NAMALWA (cell line): ENCODE measurements at regions not wholly inside any gene's neighbourhood (a gene's known extent, or its start where the extent isn't known, plus 50 kb on each side); places are given as distances from the start of the nearest gene placed in this dataset.
A peak's percentile ranks its signal among the peaks of the same experiment; 100 is the strongest.
"Not testable (repeated sequence)": the region's sequence is repeated elsewhere in the genome, so short reads cannot be mapped to it uniquely, and the experiment has no call there.

Source experiments
- DNase-seq: peaks from one replicate; pipeline ENCODE4 v3.0.0-alpha.2; 2015; ENCODE audit warnings: low spot score

DNA sequence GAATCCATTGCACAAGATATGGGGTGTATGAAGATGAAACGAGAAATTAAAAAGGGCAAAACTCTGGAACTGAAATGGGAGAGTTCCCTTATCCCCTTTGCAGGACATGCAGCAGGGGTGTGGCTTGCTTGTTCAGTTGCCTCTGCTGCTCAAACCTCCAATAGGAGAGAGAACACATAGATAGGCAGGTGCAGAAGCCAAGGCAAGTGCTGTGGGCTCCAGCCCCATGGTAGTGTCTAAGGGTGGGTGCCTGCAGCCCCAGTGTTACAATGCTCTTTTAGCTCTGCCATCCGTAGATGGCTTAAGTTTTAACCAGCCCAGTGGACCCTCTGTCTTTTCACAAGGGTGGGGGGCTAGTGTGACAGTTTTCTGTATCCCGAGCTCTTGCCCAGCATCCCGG, 69.7 kb downstream of the CMAS start:
- no peak for DNase-seq

DNA sequence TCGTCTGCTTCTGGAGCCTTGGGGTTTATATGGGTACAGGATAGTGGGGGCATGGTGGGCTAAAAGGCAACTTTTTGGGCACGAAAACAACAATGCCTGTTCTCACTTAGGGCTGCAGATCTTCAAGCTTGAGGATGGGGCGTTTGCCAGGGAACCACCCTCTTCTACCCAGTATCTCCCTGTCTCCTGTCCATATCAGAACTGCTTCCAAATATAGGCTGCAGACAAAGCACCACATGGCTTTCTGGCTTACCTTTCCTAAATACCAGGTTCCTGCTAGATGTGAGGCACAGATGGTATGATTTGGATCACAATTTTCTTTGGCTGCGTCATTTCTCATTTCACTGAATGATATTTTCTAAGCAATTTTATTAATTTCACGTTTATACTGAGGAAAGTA, 70.4 kb downstream of the CMAS start:
- DNase-seq = no peak

DNA sequence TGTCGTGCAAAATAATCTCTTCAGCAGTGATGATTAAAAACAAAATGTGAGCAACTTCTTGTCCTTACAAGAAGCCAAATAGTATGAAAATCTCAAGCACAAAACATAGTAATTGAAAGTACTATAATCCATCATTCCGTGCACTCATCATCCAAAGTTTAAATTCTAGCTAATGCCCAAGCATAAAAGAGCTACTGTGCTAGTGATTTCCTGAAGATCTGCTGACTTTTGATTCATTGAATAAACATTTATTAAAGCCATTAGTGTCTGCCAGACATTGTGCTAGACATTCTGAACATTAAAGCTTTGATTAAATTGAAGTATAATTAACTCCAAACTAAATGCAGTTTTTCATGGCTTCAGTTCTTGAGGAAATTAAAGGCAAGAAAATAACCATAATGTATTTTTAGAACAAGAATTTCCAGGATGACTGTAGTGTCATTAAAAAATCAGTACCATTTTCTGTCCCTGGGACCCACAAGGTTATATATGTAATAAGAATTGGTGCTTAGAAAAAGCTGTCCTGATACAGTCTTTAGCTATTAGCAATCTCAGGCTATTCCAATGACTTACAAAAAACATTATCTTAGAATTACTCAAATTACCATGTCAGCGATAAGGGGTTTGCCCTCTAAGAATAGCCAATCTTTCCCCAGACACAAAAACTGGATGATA, 71.7 kb downstream of the CMAS start:
- DNase-seq = no peak

DNA sequence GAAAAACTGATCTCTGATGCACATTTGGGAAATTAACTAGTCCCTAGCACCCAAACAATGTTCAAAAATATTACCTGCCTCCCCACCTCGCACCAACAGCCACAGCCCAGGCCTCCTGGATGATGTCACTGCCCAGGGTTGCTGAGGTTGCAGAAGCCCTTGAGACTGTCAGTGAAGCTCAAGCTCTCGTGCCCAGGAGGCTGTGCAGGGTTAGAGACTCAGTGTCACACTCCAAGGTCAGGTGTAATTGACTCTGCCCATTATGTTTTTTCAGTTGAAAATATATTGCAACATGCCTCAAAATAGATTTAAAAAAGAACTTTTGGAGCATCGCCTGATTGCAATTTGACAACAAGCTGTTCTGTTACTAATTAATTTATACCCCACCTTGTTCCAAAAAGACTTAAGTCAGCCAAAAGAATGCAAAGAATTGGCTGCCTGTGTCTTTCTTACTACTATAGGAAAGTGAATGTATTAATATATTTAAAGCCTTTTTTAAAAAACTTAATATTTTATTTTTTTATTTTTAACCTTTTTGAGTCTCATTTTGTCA, 72.3 kb downstream of the CMAS start:
- no peak for DNase-seq

DNA sequence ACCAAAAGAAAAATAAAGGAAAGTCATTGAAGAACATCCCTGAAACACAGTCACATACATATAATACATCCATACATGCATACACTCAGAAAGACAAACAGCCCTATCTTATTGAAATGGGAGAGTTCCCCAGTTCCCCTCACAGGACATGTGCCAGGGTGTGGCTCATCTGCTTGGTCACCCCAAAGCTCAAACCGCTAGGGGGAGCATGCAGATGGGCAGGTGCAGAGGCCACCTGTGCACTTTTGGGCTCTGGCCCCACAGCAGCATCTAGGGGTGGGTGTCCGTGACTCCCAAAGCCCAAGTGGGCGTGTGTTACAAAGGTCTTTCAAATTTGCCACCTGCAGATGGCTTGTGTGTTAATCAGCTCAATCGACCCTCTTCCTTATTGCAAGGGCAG, 75.2 kb downstream of the CMAS start:
- DNase-seq = peak; percentile 55

DNA sequence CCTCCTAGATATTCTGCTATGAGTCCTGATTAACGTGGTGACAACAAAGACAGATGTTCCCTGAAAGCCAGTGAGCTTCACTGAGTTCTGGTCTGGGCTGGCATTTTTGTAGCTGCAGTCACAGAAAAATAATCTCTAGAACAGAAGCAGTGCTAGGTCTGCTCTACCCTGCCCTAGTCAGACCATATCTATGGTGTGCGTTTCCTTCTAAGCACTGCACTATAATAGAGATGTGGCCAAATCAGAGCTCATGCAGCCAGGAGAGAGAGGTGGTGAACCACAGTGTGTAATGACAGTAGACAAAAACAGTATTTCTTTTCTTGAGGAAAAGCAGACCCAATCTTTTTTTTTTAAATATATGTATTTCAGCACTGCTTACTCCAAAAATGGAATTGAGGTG, 76.3 kb downstream of the CMAS start:
- no peak for DNase-seq

DNA sequence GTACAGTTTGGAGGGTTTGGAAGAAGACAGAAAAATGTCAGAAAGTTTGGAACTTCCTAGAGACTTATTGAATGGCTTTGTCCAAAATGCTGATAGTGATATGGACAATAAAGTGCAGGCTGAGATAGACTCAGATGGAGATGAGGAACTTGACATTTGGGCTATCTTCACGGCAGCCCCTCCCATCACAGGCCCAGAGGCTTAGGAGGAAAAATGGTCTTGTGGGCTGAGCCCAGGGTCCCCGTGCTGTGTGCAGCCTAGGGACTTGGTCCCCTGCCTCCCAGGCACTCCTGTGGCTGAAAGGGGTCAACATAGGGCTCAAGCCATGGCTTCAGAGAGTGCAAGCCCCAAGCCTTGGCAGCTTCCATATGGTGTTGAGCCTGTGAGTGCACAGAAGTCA, 79.0 kb downstream of the CMAS start:
- no peak for DNase-seq

DNA sequence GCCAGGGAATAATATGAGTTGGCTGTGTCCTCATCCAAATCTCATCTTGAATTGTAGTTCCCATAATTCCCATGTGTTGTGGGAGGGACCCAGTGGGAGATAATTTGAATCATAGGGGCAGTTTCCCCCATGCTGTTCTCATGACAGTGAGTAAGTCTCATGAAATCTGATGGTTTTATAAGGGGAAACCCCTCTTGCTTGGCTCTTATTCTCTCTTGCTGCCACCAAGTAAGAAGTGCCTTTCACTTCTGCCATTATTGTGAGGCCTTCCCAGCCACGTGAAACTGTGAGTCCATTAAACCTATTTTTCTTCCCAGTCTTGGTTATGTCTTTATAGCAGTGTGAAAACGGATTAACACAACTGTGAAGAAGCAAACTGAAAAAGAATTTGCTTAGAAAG, 80.1 kb downstream of the CMAS start:
- DNase-seq = not testable (repeated sequence)

DNA sequence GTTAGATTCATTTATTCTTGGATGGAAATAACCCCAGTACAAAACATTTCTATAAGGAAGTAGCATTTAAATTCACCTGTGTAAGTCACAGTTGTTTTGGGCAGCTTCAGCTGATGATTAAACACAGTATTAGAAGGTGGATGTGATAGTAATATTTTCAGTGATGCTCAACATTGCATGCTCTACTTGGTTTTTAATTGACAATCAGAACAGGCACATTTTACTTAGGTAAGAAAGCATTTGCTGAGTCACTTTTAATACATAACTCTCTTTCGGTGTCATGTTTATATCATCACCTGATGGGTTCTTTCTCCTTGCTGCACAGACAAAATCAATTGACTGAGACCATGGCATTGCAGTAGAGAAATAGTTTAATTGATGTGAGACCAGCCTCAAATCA, 80.7 kb downstream of the CMAS start:
- no peak for DNase-seq

DNA sequence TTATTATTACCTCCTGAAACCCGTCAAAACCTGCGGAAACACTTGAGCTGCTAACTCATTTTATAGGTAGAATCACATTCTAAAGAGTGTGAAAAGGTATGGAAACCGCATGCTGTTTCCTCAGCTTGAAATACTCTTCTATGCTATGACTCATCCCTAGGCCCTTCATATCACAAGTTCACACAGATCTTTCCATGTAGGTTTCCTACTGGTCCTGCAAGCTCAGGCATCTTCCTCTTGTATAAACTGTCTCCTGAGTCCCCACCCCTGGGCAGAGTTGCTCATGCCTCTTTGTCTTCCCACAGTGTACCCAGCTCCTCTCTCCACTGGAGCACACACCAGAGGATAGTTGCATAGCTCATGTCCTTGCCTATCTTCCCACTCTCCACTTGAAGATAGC, 84.7 kb downstream of the CMAS start:
- no peak for DNase-seq

DNA sequence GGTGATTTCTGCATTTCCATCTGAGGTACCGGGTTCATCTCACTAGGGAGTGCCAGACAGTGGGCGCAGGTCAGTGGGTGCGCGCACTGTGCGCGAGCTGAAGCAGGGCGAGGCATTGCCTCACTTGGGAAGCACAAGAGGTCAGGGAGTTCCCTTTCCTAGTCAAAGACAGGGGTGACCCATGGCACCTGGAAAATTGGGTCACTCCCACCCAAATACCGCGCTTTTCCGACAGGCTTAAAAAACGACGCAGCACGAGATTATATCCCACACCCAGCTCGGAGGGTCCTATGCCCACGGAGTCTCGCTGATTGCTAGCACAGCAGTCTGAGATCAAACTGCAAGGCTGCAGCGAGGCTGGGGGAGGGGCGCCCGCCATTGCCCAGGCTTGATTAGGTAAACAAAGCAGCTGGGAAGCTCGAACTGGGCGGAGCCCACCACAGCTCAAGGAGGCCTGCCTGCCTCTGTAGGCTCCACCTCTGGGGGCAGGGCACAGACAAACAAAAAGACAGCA, 90.6 kb downstream of the CMAS start:
- DNase-seq = not testable (repeated sequence)
